ENCODE measurements at regions not wholly inside any gene's neighbourhood (a gene's known extent, or its start where the extent isn't known, plus 50 kb on each side); places are given as distances from the start of the nearest gene placed in this dataset.

GRCh38 chr6:15904651-15905376 is 224.1 kb upstream of the MYLIP start:
- Histone ChIP-seq H3K79me2 (ENCODE audit: control insufficient read depth, insufficient read depth, low read length, poor library complexity) (no peaks in the 10 kb centered on the region), H3K4me1 (ENCODE audit: control insufficient read depth in 1 of 2, insufficient read depth in 2 of 2, low read length in 2 of 2) (peaks cover 23 to 29% of the 10 kb centered on the region in 2 experiments), H2BK120ac (ENCODE audit: insufficient read depth, low read length, poor library complexity) (no peak overlapping the region), H3K9ac (ENCODE audit: low read length) (no peak overlapping the region), H3K79me1 (ENCODE audit: low read length) (peaks cover 21% of the 10 kb centered on the region), H3K9me3 (ENCODE audit: insufficient read depth, low read depth, low read length) (no peaks in the 10 kb centered on the region), H3K27me3 (ENCODE audit: insufficient read depth, low read length) (no peaks in the 10 kb centered on the region), H3K18ac (ENCODE audit: low read length) (no peak overlapping the region), H2BK5ac (ENCODE audit: low read depth, low read length, poor library complexity) (no peak overlapping the region), H3K36me3 (ENCODE audit: control insufficient read depth in 1 of 2, insufficient read depth in 2 of 2, low read length in 2 of 2) (no peaks in the 10 kb centered on the region), H3K4ac (ENCODE audit: low read depth, low read length) (no peak overlapping the region), H2AK5ac (ENCODE audit: low read length) (no peak overlapping the region), H4K12ac (ENCODE audit: low read depth, low read length) (no peak overlapping the region), H3K27ac (ENCODE audit: low read depth, low read length) (no peak overlapping the region), H3K14ac (ENCODE audit: low read length) (no peak overlapping the region), H3K4me2 (ENCODE audit: low read length) (no peak overlapping the region), H3K4me3 (ENCODE audit: low read depth, low read length) (no peak overlapping the region), H4K91ac (ENCODE audit: low read depth, low read length) (no peak overlapping the region), H3K23ac (ENCODE audit: low read length) (no peak overlapping the region), H4K8ac (ENCODE audit: low read depth, low read length) (no peak overlapping the region), H2AFZ (ENCODE audit: insufficient read depth, low read length, poor library complexity) (no peak overlapping the region), H2BK12ac (ENCODE audit: low read length) (no peak overlapping the region)
- no peak for DNase-seq
- no CpG with 5 or more reads among the region's 6 CpGs for WGBS (ENCODE audit: extremely low coverage, insufficient coverage, insufficient read length)

GRCh38 chr6:15901141-15902115 is 227.5 kb upstream of the MYLIP start:
- Histone ChIP-seq H4K12ac (ENCODE audit: low read depth, low read length) (no peak overlapping the region), H3K79me1 (ENCODE audit: low read length) (peaks cover 9% of the 10 kb centered on the region), H3K18ac (ENCODE audit: low read length) (no peak overlapping the region), H3K23ac (ENCODE audit: low read length) (no peak overlapping the region), H2BK120ac (ENCODE audit: insufficient read depth, low read length, poor library complexity) (no peak overlapping the region), H2BK5ac (ENCODE audit: low read depth, low read length, poor library complexity) (no peak overlapping the region), H3K4me3 (ENCODE audit: low read depth, low read length) (no peak overlapping the region), H3K4me1 (ENCODE audit: control insufficient read depth in 1 of 2, insufficient read depth in 2 of 2, low read length in 2 of 2) (peaks cover 9 to 22% of the 10 kb centered on the region in 2 experiments), H3K36me3 (ENCODE audit: control insufficient read depth in 1 of 2, insufficient read depth in 2 of 2, low read length in 2 of 2) (no peaks in the 10 kb centered on the region), H4K8ac (ENCODE audit: low read depth, low read length) (no peak overlapping the region), H3K4ac (ENCODE audit: low read depth, low read length) (no peak overlapping the region), H3K4me2 (ENCODE audit: low read length) (no peak overlapping the region), H2BK12ac (ENCODE audit: low read length) (no peak overlapping the region), H3K27me3 (ENCODE audit: insufficient read depth, low read length) (no peaks in the 10 kb centered on the region), H3K27ac (ENCODE audit: low read depth, low read length) (peak overlapping the region; percentile 27), H3K9me3 (ENCODE audit: insufficient read depth, low read depth, low read length) (no peaks in the 10 kb centered on the region), H2AK5ac (ENCODE audit: low read length) (no peak overlapping the region), H4K91ac (ENCODE audit: low read depth, low read length) (no peak overlapping the region), H3K9ac (ENCODE audit: low read length) (no peak overlapping the region), H3K79me2 (ENCODE audit: control insufficient read depth, insufficient read depth, low read length, poor library complexity) (no peaks in the 10 kb centered on the region), H3K14ac (ENCODE audit: low read length) (peak overlapping the region; percentile 4), H2AFZ (ENCODE audit: insufficient read depth, low read length, poor library complexity) (no peak overlapping the region)
- WGBS (ENCODE audit: extremely low coverage, insufficient coverage, insufficient read length) = no CpG with 5 or more reads among the region's 13 CpGs
- peak; percentile 46 to 70 for DNase-seq

- Histone ChIP-seq H3K9ac (ENCODE audit: low read length) (no peak overlapping the region), H3K4me2 (ENCODE audit: low read length) (no peak overlapping the region), H3K79me1 (ENCODE audit: low read length) (peaks cover 9% of the 10 kb centered on the region), H2AK5ac (ENCODE audit: low read length) (no peak overlapping the region), H3K36me3 (ENCODE audit: control insufficient read depth in 1 of 2, insufficient read depth in 2 of 2, low read length in 2 of 2) (no peaks in the 10 kb centered on the region), H3K14ac (ENCODE audit: low read length) (no peak overlapping the region), H3K9me3 (ENCODE audit: insufficient read depth, low read depth, low read length) (no peaks in the 10 kb centered on the region), H2BK120ac (ENCODE audit: insufficient read depth, low read length, poor library complexity) (no peak overlapping the region), H2BK5ac (ENCODE audit: low read depth, low read length, poor library complexity) (no peak overlapping the region), H3K79me2 (ENCODE audit: control insufficient read depth, insufficient read depth, low read length, poor library complexity) (no peaks in the 10 kb centered on the region), H4K8ac (ENCODE audit: low read depth, low read length) (no peak overlapping the region), H3K23ac (ENCODE audit: low read length) (no peak overlapping the region), H3K4ac (ENCODE audit: low read depth, low read length) (no peak overlapping the region), H2AFZ (ENCODE audit: insufficient read depth, low read length, poor library complexity) (no peak overlapping the region), H3K27ac (ENCODE audit: low read depth, low read length) (no peak overlapping the region), H4K91ac (ENCODE audit: low read depth, low read length) (no peak overlapping the region), H4K12ac (ENCODE audit: low read depth, low read length) (no peak overlapping the region), H3K4me3 (ENCODE audit: low read depth, low read length) (no peak overlapping the region), H3K27me3 (ENCODE audit: insufficient read depth, low read length) (no peaks in the 10 kb centered on the region), H3K4me1 (ENCODE audit: control insufficient read depth in 1 of 2, insufficient read depth in 2 of 2, low read length in 2 of 2) (peaks cover 3 to 15% of the 10 kb centered on the region in 2 experiments), H2BK12ac (ENCODE audit: low read length) (peak overlapping the region; percentile 69), H3K18ac (ENCODE audit: low read length) (no peak overlapping the region)
- no peak for DNase-seq
- no CpG with 5 or more reads among the region's 1 CpG for WGBS (ENCODE audit: extremely low coverage, insufficient coverage, insufficient read length)
Observed at GRCh38 chr6:15898693-15899092, 230.2 kb upstream of the MYLIP start.

GRCh38 chr6:15897063-15897876 is 231.6 kb upstream of the MYLIP start:
- Histone ChIP-seq H2AK5ac (ENCODE audit: low read length) (no peak overlapping the region), H3K4ac (ENCODE audit: low read depth, low read length) (no peak overlapping the region), H3K4me3 (ENCODE audit: low read depth, low read length) (no peak overlapping the region), H2AFZ (ENCODE audit: insufficient read depth, low read length, poor library complexity) (no peak overlapping the region), H4K12ac (ENCODE audit: low read depth, low read length) (no peak overlapping the region), H2BK120ac (ENCODE audit: insufficient read depth, low read length, poor library complexity) (no peak overlapping the region), H3K79me1 (ENCODE audit: low read length) (peaks cover 11% of the 10 kb centered on the region), H2BK5ac (ENCODE audit: low read depth, low read length, poor library complexity) (no peak overlapping the region), H2BK12ac (ENCODE audit: low read length) (no peak overlapping the region), H3K79me2 (ENCODE audit: control insufficient read depth, insufficient read depth, low read length, poor library complexity) (no peaks in the 10 kb centered on the region), H3K27ac (ENCODE audit: low read depth, low read length) (no peak overlapping the region), H3K4me2 (ENCODE audit: low read length) (no peak overlapping the region), H3K9ac (ENCODE audit: low read length) (no peak overlapping the region), H3K4me1 (ENCODE audit: control insufficient read depth in 1 of 2, insufficient read depth in 2 of 2, low read length in 2 of 2) (peaks cover 3 to 15% of the 10 kb centered on the region in 2 experiments), H3K27me3 (ENCODE audit: insufficient read depth, low read length) (no peaks in the 10 kb centered on the region), H3K23ac (ENCODE audit: low read length) (no peak overlapping the region), H3K36me3 (ENCODE audit: control insufficient read depth in 1 of 2, insufficient read depth in 2 of 2, low read length in 2 of 2) (no peaks in the 10 kb centered on the region), H3K14ac (ENCODE audit: low read length) (no peak overlapping the region), H3K9me3 (ENCODE audit: insufficient read depth, low read depth, low read length) (no peaks in the 10 kb centered on the region), H3K18ac (ENCODE audit: low read length) (no peak overlapping the region), H4K91ac (ENCODE audit: low read depth, low read length) (no peak overlapping the region), H4K8ac (ENCODE audit: low read depth, low read length) (no peak overlapping the region)
- DNase-seq = peak; percentile 75 to 83
- WGBS (ENCODE audit: extremely low coverage, insufficient coverage, insufficient read length) = no CpG with 5 or more reads among the region's 8 CpGs
